Ascending aorta (tissue), 2 donors: ENCODE measurements at regions not wholly inside any gene's neighbourhood (a gene's known extent, or its start where the extent isn't known, plus 50 kb on each side); places are given as distances from the start of the nearest gene placed in this dataset.

Experiments
- DNase-seq, 2 donors: peaks; one replicate each; pipeline ENCODE4 v3.0.0-alpha.2; 2019; ENCODE audit warnings: low spot score in 2 of 2
- H3K27ac ChIP-seq, 2 donors: fragments of 200-600 bp; sonication (generic); one replicate each; pipeline ENCODE4 v1.5.1; 2016 to 2017; ENCODE audit warnings: mild to moderate bottlenecking in 1 of 2
- H3K27me3 ChIP-seq: fragments of 200-600 bp; sonication (generic); one replicate; pipeline ENCODE4 v1.5.1; 2017
- H3K36me3 ChIP-seq, 2 donors: fragments of 200-600 bp; sonication (generic); one replicate each; pipeline ENCODE4 v1.5.1; 2016
- H3K4me1 ChIP-seq, 2 donors: fragments of 200-600 bp; sonication (generic); one replicate each; pipeline ENCODE4 v1.5.1; 2016 to 2017; ENCODE audit warnings: mild to moderate bottlenecking in 1 of 2
- H3K4me3 ChIP-seq, 2 donors: fragments of 200-600 bp; sonication (generic); one replicate each; pipeline ENCODE4 v1.5.1; 2016 to 2017; ENCODE audit warnings: mild to moderate bottlenecking in 1 of 2
- H3K9me3 ChIP-seq, 2 donors: fragments of 200-600 bp; sonication (generic); one replicate each; pipeline ENCODE4 v1.5.1; 2016
- intact Hi-C: fragments of 100-400 bp; cut with DNase I; formaldehyde crosslinking; loops from one replicate; pipeline ENCODE4 v1.15.1; 2023
- TF ChIP-seq, protein P1 (sequence below), 3 experiments: fragments of 200-600 bp in 2 of 3; fragments of 450-650 bp in 1 of 3; sonication (generic) in 2 of 3; IDR thresholded peaks; one replicate each; pipeline ENCODE4 v1.5.1; 2016 to 2019; ENCODE audit warnings: antibody characterized with exemption in 3 of 3, mild to moderate bottlenecking in 1 of 3, moderate library complexity in 1 of 3

DNA sequence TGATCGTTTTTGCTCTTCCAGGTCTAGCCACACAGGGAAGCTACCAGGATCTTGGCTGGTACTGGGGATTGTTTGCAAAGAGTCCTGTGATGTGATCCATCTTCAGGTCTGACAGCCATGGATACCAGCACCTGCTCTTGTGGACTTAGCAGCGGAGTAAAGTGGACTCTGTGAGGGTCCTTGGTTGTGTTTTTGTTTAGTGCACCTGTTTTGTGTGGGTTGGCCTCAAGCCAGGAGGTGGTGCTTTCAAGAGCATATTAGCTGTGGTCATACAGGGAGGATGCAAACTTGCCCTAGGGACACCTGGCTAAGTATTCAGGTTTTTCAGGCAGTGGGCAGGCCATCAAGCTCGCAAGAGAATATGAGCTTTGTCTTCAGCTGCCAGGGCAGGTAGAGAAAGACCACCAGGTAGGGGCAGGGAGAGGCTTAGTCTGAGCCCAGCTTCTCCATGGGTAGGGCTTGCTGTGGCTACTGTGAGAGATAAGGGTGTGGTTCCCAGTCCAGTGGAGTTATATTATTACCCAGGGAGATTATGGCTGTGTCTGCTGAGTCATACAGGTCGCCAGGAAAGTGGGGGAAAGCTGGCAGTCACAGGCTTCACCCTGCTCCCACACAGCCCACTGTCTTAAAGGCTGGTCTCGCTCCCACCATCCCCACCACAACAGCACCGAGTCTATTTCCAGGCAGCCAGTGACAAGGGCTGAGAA, 293.7 kb downstream of the PCDH18 start:
- no peaks in the 10 kb centered on the region for H3K36me3 ChIP-seq
- no peaks in the 10 kb centered on the region for H3K27me3 ChIP-seq
- H3K9me3 ChIP-seq = no peaks in the 10 kb centered on the region
- no peaks in the 10 kb centered on the region for H3K4me1 ChIP-seq
- TF ChIP-seq, protein P1, sequence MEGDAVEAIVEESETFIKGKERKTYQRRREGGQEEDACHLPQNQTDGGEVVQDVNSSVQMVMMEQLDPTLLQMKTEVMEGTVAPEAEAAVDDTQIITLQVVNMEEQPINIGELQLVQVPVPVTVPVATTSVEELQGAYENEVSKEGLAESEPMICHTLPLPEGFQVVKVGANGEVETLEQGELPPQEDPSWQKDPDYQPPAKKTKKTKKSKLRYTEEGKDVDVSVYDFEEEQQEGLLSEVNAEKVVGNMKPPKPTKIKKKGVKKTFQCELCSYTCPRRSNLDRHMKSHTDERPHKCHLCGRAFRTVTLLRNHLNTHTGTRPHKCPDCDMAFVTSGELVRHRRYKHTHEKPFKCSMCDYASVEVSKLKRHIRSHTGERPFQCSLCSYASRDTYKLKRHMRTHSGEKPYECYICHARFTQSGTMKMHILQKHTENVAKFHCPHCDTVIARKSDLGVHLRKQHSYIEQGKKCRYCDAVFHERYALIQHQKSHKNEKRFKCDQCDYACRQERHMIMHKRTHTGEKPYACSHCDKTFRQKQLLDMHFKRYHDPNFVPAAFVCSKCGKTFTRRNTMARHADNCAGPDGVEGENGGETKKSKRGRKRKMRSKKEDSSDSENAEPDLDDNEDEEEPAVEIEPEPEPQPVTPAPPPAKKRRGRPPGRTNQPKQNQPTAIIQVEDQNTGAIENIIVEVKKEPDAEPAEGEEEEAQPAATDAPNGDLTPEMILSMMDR (IDR thresholded peaks at IDR 0.05) = no peak
- no peak overlapping the region for H3K4me3 ChIP-seq
- no peak for DNase-seq
- intact Hi-C loops = no loop called here
- H3K27ac ChIP-seq = no peak overlapping the region

DNA sequence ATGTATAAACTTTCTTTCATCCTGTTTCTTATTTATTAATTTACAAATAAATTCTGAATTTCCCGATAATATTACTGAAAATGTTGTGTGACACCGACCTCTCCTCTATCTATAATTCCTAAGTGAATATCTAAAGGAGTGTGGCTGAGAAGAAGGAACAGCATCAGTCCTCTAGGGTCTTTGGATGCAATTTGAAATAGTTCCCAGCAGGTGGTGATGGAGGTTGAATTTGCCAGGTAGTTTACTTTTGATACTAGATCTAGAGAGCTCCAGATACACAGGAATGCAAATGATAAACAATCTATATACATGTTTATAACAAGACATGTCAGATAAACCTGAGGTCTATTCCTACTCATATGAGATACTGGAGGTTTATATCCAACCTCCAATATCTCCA, 305.4 kb downstream of the PCDH18 start:
- no peaks in the 10 kb centered on the region for H3K4me1 ChIP-seq
- no peak for DNase-seq
- H3K27ac ChIP-seq = no peak overlapping the region
- H3K9me3 ChIP-seq = no peaks in the 10 kb centered on the region
- intact Hi-C loops = no loop called here
- TF ChIP-seq, protein P1 (IDR thresholded peaks at IDR 0.05) = peak in 2 of 3 experiments; percentile 15 to 19
- H3K27me3 ChIP-seq = no peaks in the 10 kb centered on the region
- no peak overlapping the region for H3K4me3 ChIP-seq
- no peaks in the 10 kb centered on the region for H3K36me3 ChIP-seq

DNA sequence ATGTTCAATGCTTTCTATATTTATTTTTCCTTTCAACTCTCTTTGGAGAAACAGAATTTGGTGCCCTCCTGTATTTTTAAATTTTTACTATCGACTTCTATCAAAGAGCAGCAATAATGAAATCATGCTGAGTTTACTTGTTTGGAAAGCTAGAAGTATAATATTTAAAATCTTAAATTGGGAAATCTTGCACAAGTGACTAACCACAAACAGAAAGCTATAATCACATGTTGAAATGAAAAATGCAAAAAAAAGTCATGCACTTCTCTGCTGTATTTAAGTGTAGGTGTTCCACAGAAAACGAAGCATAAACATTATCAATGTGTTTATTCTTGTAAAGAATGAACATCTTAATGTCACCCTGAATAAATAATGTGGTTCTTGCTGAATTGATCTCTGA, 306.1 kb downstream of the PCDH18 start:
- Histone ChIP-seq H3K4me3 (no peak overlapping the region), H3K36me3 (no peaks in the 10 kb centered on the region), H3K4me1 (no peaks in the 10 kb centered on the region), H3K27ac (no peak overlapping the region), H3K9me3 (no peaks in the 10 kb centered on the region), H3K27me3 (no peaks in the 10 kb centered on the region)
- DNase-seq = no peak
- TF ChIP-seq, protein P1 (IDR thresholded peaks at IDR 0.05) = no peak
- intact Hi-C loops = no loop called here

DNA sequence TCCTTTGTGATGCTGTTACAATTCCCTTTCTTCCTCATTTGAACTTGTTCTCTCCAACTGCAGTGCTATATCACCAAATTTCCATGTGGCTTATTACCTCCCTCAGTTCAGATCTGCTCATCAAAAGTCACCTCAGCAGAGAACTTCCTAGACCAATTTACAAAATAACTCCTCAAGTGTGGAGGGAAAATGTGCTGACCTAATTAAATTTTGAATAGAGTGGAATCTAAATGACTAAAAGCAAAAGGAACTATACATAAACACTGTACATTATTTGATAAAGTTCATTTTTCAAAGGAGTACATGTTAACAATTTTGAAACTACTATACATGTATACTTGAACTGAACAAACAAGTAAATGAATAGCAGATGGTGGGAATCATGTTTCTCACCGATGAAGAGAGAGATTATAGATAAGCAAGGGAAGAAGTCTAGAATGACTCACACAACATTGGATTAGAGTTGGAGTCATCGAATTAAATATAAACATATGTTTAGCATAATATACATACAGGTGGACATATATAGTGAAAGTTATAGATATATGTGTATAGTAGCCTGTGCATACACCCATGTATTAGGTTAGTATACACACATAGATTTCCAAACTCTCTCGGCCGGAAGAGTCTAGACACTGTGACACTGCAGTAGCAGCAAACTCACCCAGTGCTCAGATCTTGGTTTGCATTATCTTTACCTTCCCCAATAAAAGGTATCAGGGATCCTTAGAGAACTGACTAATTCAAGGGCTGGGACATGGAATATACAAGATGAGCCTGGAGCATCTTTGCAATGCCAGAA, 318.7 kb downstream of the PCDH18 start:
- no peak for DNase-seq
- Histone ChIP-seq H3K27me3 (no peaks in the 10 kb centered on the region), H3K9me3 (no peaks in the 10 kb centered on the region), H3K36me3 (no peaks in the 10 kb centered on the region), H3K4me3 (no peak overlapping the region), H3K4me1 (no peaks in the 10 kb centered on the region), H3K27ac (no peak overlapping the region)
- intact Hi-C loops = no loop called here
- TF ChIP-seq, protein P1 (IDR thresholded peaks at IDR 0.05) = no peak

DNA sequence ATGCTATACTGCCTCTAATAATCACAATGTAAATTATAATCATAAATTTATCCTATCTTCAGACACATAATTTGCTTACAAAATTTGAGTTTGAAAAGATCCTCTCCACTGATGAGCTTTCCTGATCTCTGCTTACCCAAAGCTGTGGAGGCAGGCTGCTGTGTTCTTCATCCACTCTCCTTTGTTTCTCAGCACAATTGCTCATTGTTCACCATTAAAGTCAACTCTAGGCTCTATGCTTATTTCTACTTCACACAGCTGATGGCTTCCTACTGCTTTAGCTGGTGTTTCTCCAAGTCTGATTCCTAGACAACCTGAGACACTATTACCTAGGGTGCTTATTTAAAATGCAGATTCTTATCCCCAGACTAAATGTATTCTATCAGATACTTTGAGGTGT, 319.7 kb downstream of the PCDH18 start:
- H3K36me3 ChIP-seq = no peaks in the 10 kb centered on the region
- no peak overlapping the region for H3K4me3 ChIP-seq
- TF ChIP-seq, protein P1 (IDR thresholded peaks at IDR 0.05) = no peak
- no peak for DNase-seq
- no peaks in the 10 kb centered on the region for H3K9me3 ChIP-seq
- intact Hi-C loops = no loop called here
- no peak overlapping the region for H3K27ac ChIP-seq
- H3K27me3 ChIP-seq = no peaks in the 10 kb centered on the region
- H3K4me1 ChIP-seq = no peaks in the 10 kb centered on the region
